ENCODE measurements at regions not wholly inside any gene's neighbourhood (a gene's known extent, or its start where the extent isn't known, plus 50 kb on each side); places are given as distances from the start of the nearest gene placed in this dataset.

DNA sequence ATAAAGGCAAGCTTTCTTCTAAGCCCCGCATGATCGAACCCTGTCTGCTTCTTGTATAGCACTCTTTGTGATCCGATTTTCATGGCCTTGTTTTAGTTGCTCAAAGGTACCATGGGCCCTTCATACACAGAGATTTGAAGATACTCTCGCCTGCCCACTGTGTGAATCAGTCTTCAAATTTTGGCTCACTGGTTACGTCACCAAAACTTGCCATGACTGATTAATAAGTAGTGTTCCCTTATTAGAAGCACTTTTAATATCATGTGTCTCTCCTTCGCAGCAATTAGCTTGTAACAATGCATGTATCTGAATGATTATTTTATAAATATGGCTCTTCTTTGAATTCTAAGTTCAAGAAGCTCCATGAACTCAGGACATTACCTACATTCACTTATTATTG is 880.5 kb downstream of the STPG2 start:
- TF ChIP-seq, protein P1, sequence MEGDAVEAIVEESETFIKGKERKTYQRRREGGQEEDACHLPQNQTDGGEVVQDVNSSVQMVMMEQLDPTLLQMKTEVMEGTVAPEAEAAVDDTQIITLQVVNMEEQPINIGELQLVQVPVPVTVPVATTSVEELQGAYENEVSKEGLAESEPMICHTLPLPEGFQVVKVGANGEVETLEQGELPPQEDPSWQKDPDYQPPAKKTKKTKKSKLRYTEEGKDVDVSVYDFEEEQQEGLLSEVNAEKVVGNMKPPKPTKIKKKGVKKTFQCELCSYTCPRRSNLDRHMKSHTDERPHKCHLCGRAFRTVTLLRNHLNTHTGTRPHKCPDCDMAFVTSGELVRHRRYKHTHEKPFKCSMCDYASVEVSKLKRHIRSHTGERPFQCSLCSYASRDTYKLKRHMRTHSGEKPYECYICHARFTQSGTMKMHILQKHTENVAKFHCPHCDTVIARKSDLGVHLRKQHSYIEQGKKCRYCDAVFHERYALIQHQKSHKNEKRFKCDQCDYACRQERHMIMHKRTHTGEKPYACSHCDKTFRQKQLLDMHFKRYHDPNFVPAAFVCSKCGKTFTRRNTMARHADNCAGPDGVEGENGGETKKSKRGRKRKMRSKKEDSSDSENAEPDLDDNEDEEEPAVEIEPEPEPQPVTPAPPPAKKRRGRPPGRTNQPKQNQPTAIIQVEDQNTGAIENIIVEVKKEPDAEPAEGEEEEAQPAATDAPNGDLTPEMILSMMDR (IDR thresholded peaks at IDR 0.05) = no peak
- TF ChIP-seq EP300 (IDR thresholded peaks at IDR 0.05; ENCODE audit: low read depth) = no peak
- no peak for TF ChIP-seq POLR2A (IDR thresholded peaks at IDR 0.05)
- no peak for TF ChIP-seq POLR2AphosphoS5 (IDR thresholded peaks at IDR 0.05)

Data from transverse colon (tissue), 4 donors.